ENCODE measurements at regions not wholly inside any gene's neighbourhood (a gene's known extent, or its start where the extent isn't known, plus 50 kb on each side); places are given as distances from the start of the nearest gene placed in this dataset.
"Not testable (repeated sequence)": the region's sequence is repeated elsewhere in the genome, so short reads cannot be mapped to it uniquely, and the experiment has no call there.

GRCh38 chr6:149247385-149247763 lies 70.1 kb upstream of the TAB2 start:
- H4K20me1 ChIP-seq (ENCODE audit: insufficient read depth, low read depth, low read length): no peaks in the 10 kb centered on the region
- no peak for DNase-seq
- H3K9me2 ChIP-seq (replicated peaks; ENCODE audit: insufficient read depth, low read length): no peaks in the 10 kb centered on the region
- H3K9ac ChIP-seq (ENCODE audit: low read length): no peak overlapping the region
- H3K27ac ChIP-seq (ENCODE audit: low read length): no peak overlapping the region
- no peak overlapping the region for H3K4me3 ChIP-seq (ENCODE audit: low read length)
- no peaks in the 10 kb centered on the region for H3K79me2 ChIP-seq (ENCODE audit: low read length)
- no peaks in the 10 kb centered on the region for H3K36me3 ChIP-seq (ENCODE audit: insufficient read depth, low read length)
- H3K4me2 ChIP-seq (ENCODE audit: low read depth, low read length, poor library complexity, severe bottlenecking): no peak overlapping the region
- no peaks in the 10 kb centered on the region for H3K27me3 ChIP-seq (ENCODE audit: low read length)
- H2AFZ ChIP-seq (ENCODE audit: low read length): no peak overlapping the region
- no peaks in the 10 kb centered on the region for H3K9me3 ChIP-seq (ENCODE audit: low read length)
- no peaks in the 10 kb centered on the region for H3K4me1 ChIP-seq (ENCODE audit: low read length)

GRCh38 chr6:149248263-149248662 lies 69.2 kb upstream of the TAB2 start:
- H3K27me3 ChIP-seq (ENCODE audit: low read length); H3K4me2 ChIP-seq (ENCODE audit: low read depth, low read length, poor library complexity, severe bottlenecking); H3K36me3 ChIP-seq (ENCODE audit: insufficient read depth, low read length); H3K4me3 ChIP-seq (ENCODE audit: low read length); H3K4me1 ChIP-seq (ENCODE audit: low read length); H3K9me2 ChIP-seq (replicated peaks; ENCODE audit: insufficient read depth, low read length); DNase-seq; H4K20me1 ChIP-seq (ENCODE audit: insufficient read depth, low read depth, low read length); H3K9me3 ChIP-seq (ENCODE audit: low read length); H3K79me2 ChIP-seq (ENCODE audit: low read length); H3K27ac ChIP-seq (ENCODE audit: low read length); H3K9ac ChIP-seq (ENCODE audit: low read length); H2AFZ ChIP-seq (ENCODE audit: low read length): not testable (repeated sequence)

GRCh38 chr6:149248693-149249369 lies 68.7 kb upstream of the TAB2 start:
- H3K9ac ChIP-seq (ENCODE audit: low read length): no peak overlapping the region
- no peaks in the 10 kb centered on the region for H3K9me2 ChIP-seq (replicated peaks; ENCODE audit: insufficient read depth, low read length)
- no peak overlapping the region for H3K4me3 ChIP-seq (ENCODE audit: low read length)
- H3K4me1 ChIP-seq (ENCODE audit: low read length): no peaks in the 10 kb centered on the region
- no peaks in the 10 kb centered on the region for H3K9me3 ChIP-seq (ENCODE audit: low read length)
- no peaks in the 10 kb centered on the region for H3K36me3 ChIP-seq (ENCODE audit: insufficient read depth, low read length)
- H3K79me2 ChIP-seq (ENCODE audit: low read length): no peaks in the 10 kb centered on the region
- H2AFZ ChIP-seq (ENCODE audit: low read length): no peak overlapping the region
- no peaks in the 10 kb centered on the region for H4K20me1 ChIP-seq (ENCODE audit: insufficient read depth, low read depth, low read length)
- H3K4me2 ChIP-seq (ENCODE audit: low read depth, low read length, poor library complexity, severe bottlenecking): no peak overlapping the region
- DNase-seq: no peak
- H3K27me3 ChIP-seq (ENCODE audit: low read length): no peaks in the 10 kb centered on the region
- H3K27ac ChIP-seq (ENCODE audit: low read length): no peak overlapping the region

GRCh38 chr6:149249370-149250357 lies 67.8 kb upstream of the TAB2 start:
- H3K9ac ChIP-seq (ENCODE audit: low read length): no peak overlapping the region
- no peaks in the 10 kb centered on the region for H3K9me2 ChIP-seq (replicated peaks; ENCODE audit: insufficient read depth, low read length)
- H3K9me3 ChIP-seq (ENCODE audit: low read length): no peaks in the 10 kb centered on the region
- H3K4me1 ChIP-seq (ENCODE audit: low read length): no peaks in the 10 kb centered on the region
- no peak for DNase-seq
- H3K36me3 ChIP-seq (ENCODE audit: insufficient read depth, low read length): no peaks in the 10 kb centered on the region
- H3K27ac ChIP-seq (ENCODE audit: low read length): no peak overlapping the region
- H3K4me2 ChIP-seq (ENCODE audit: low read depth, low read length, poor library complexity, severe bottlenecking): no peak overlapping the region
- no peaks in the 10 kb centered on the region for H3K79me2 ChIP-seq (ENCODE audit: low read length)
- no peak overlapping the region for H3K4me3 ChIP-seq (ENCODE audit: low read length)
- H4K20me1 ChIP-seq (ENCODE audit: insufficient read depth, low read depth, low read length): no peaks in the 10 kb centered on the region
- H2AFZ ChIP-seq (ENCODE audit: low read length): no peak overlapping the region
- no peaks in the 10 kb centered on the region for H3K27me3 ChIP-seq (ENCODE audit: low read length)

DNA sequence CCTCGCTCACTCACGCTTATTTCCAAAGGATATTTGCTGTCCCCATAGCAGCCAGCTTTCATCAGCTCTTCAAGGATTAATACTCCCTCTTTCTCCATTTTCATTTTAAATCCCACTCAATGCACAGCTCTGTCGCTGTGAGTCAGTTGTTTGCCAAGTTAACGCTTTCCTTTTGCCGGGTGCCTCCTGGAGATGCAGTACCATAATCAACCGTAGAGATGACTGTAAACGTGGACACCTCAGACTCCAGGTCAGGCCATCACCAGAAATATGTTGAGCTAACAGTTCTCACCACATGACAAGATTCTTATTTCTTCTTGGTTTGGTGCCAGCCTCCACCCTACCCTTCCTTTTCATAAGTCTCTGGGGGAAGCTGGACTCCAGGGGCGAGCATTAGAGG lies 66.6 kb upstream of the TAB2 start:
- no peaks in the 10 kb centered on the region for H3K27me3 ChIP-seq (ENCODE audit: low read length)
- peaks cover 5% of the 10 kb centered on the region for H3K4me1 ChIP-seq (ENCODE audit: low read length)
- no peak overlapping the region for H3K9ac ChIP-seq (ENCODE audit: low read length)
- no peak overlapping the region for H3K27ac ChIP-seq (ENCODE audit: low read length)
- no peak overlapping the region for H3K4me3 ChIP-seq (ENCODE audit: low read length)
- no peaks in the 10 kb centered on the region for H3K79me2 ChIP-seq (ENCODE audit: low read length)
- no peak overlapping the region for H2AFZ ChIP-seq (ENCODE audit: low read length)
- no peaks in the 10 kb centered on the region for H4K20me1 ChIP-seq (ENCODE audit: insufficient read depth, low read depth, low read length)
- no peaks in the 10 kb centered on the region for H3K9me3 ChIP-seq (ENCODE audit: low read length)
- no peak overlapping the region for H3K4me2 ChIP-seq (ENCODE audit: low read depth, low read length, poor library complexity, severe bottlenecking)
- no peak for DNase-seq
- no peaks in the 10 kb centered on the region for H3K36me3 ChIP-seq (ENCODE audit: insufficient read depth, low read length)
- no peaks in the 10 kb centered on the region for H3K9me2 ChIP-seq (replicated peaks; ENCODE audit: insufficient read depth, low read length)

- Histone ChIP-seq H3K27me3 (ENCODE audit: low read length) (no peaks in the 10 kb centered on the region), H3K9ac (ENCODE audit: low read length) (no peak overlapping the region), H3K36me3 (ENCODE audit: insufficient read depth, low read length) (no peaks in the 10 kb centered on the region), H2AFZ (ENCODE audit: low read length) (0 out of 2 replicates have a peak overlapping the region, but pooled peaks have one; percentile 12), H3K4me2 (ENCODE audit: low read depth, low read length, poor library complexity, severe bottlenecking) (no peak overlapping the region), H3K9me2 (replicated peaks; ENCODE audit: insufficient read depth, low read length) (no peaks in the 10 kb centered on the region), H3K4me1 (ENCODE audit: low read length) (peaks cover 5% of the 10 kb centered on the region), H3K4me3 (ENCODE audit: low read length) (no peak overlapping the region), H3K79me2 (ENCODE audit: low read length) (no peaks in the 10 kb centered on the region), H3K27ac (ENCODE audit: low read length) (no peak overlapping the region), H3K9me3 (ENCODE audit: low read length) (no peaks in the 10 kb centered on the region), H4K20me1 (ENCODE audit: insufficient read depth, low read depth, low read length) (no peaks in the 10 kb centered on the region)
- no peak for DNase-seq
These were observed 64.9 kb upstream of the TAB2 start for GRCh38 chr6:149252622-149253021.

DNA sequence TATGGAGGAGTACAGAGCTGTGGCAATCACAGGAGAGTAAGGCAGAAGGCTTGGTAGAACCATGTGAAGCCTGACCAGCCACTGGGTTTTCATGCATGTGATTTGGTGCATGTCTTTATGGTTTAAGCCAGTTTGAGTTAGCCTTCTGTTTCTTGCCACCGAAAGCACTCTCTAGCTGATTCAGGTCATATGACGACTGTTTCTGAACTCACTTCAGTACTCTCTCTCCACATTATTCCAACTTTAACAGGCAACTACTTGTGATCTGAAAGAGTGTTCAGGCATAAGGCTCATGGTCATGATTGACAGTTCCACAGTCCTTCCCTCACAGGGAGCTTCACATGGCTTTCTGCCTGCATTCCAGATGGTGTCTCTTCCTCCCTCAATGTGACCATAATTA lies 63.3 kb upstream of the TAB2 start:
- Histone ChIP-seq H3K4me3 (ENCODE audit: low read length) (no peak overlapping the region), H3K36me3 (ENCODE audit: insufficient read depth, low read length) (no peaks in the 10 kb centered on the region), H3K27me3 (ENCODE audit: low read length) (no peaks in the 10 kb centered on the region), H3K4me1 (ENCODE audit: low read length) (peaks cover 5% of the 10 kb centered on the region), H3K9me2 (replicated peaks; ENCODE audit: insufficient read depth, low read length) (no peaks in the 10 kb centered on the region), H2AFZ (ENCODE audit: low read length) (no peak overlapping the region), H3K9me3 (ENCODE audit: low read length) (no peaks in the 10 kb centered on the region), H3K9ac (ENCODE audit: low read length) (no peak overlapping the region), H3K27ac (ENCODE audit: low read length) (no peak overlapping the region), H3K4me2 (ENCODE audit: low read depth, low read length, poor library complexity, severe bottlenecking) (no peak overlapping the region), H4K20me1 (ENCODE audit: insufficient read depth, low read depth, low read length) (no peaks in the 10 kb centered on the region), H3K79me2 (ENCODE audit: low read length) (no peaks in the 10 kb centered on the region)
- DNase-seq: no peak

DNA sequence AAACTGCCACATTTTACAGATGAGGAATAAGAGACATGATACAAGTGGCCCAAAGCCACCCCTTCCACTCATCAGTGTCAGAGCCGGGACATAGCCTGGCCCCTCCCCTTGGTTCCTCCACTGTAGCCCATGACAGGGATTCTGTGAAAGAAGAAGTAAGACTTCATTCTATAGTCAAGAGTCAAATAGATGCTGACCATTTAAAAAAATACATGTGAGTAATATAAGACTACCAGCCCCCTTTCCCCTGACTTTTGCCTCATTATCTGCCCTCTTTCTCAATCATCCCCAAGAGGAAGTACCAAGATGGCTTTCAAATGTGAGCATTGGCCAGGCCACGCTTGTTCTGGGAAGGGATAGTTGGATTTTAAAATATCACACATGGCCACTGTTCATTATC lies 57.8 kb upstream of the TAB2 start:
- H3K4me3 ChIP-seq (ENCODE audit: low read length): no peak overlapping the region
- H3K4me2 ChIP-seq (ENCODE audit: low read depth, low read length, poor library complexity, severe bottlenecking): no peak overlapping the region
- no peaks in the 10 kb centered on the region for H3K79me2 ChIP-seq (ENCODE audit: low read length)
- peaks cover 5% of the 10 kb centered on the region for H3K4me1 ChIP-seq (ENCODE audit: low read length)
- H3K9ac ChIP-seq (ENCODE audit: low read length): no peak overlapping the region
- H3K36me3 ChIP-seq (ENCODE audit: insufficient read depth, low read length): no peaks in the 10 kb centered on the region
- no peaks in the 10 kb centered on the region for H3K9me3 ChIP-seq (ENCODE audit: low read length)
- H2AFZ ChIP-seq (ENCODE audit: low read length): no peak overlapping the region
- no peaks in the 10 kb centered on the region for H4K20me1 ChIP-seq (ENCODE audit: insufficient read depth, low read depth, low read length)
- no peaks in the 10 kb centered on the region for H3K27me3 ChIP-seq (ENCODE audit: low read length)
- DNase-seq: no peak
- no peak overlapping the region for H3K27ac ChIP-seq (ENCODE audit: low read length)
- H3K9me2 ChIP-seq (replicated peaks; ENCODE audit: insufficient read depth, low read length): no peaks in the 10 kb centered on the region

Data from Karpas-422 (cell line).